ENCODE measurements at regions not wholly inside any gene's neighbourhood (a gene's known extent, or its start where the extent isn't known, plus 50 kb on each side); places are given as distances from the start of the nearest gene placed in this dataset.

GRCh38 chr2:104158191-104158590 lies 695.7 kb upstream of the POU3F3 start:
- no peak for DNase-seq (ENCODE audit: low read depth in 3 of 3)

GRCh38 chr2:104163611-104164130 lies 690.2 kb upstream of the POU3F3 start:
- no peak for DNase-seq (ENCODE audit: low read depth in 3 of 3)

- no peak for DNase-seq (ENCODE audit: low read depth in 3 of 3)
Measured at GRCh38 chr2:104164721-104165252, 689.1 kb upstream of the POU3F3 start.

- DNase-seq (ENCODE audit: low read depth in 3 of 3), result no peak
Measured at GRCh38 chr2:104177179-104177578, 676.7 kb upstream of the POU3F3 start.

- no peak for DNase-seq (ENCODE audit: low read depth in 3 of 3)
Measured at GRCh38 chr2:104179644-104180043, 674.3 kb upstream of the POU3F3 start.

- DNase-seq (ENCODE audit: low read depth in 3 of 3), result no peak
Measured at GRCh38 chr2:104200533-104201168, 653.3 kb upstream of the POU3F3 start.

- DNase-seq (ENCODE audit: low read depth in 3 of 3), result no peak
Measured at GRCh38 chr2:104213758-104214157, 640.2 kb upstream of the POU3F3 start.

- no peak for DNase-seq (ENCODE audit: low read depth in 3 of 3)
Measured at GRCh38 chr2:104215269-104216161, 638.4 kb upstream of the POU3F3 start.

- no peak for DNase-seq (ENCODE audit: low read depth in 3 of 3)
Measured at GRCh38 chr2:104233591-104233990, 620.3 kb upstream of the POU3F3 start.

- no peak for DNase-seq (ENCODE audit: low read depth in 3 of 3)
Measured at GRCh38 chr2:104236491-104236890, 617.4 kb upstream of the POU3F3 start.

GRCh38 chr2:104240984-104241383 lies 612.9 kb upstream of the POU3F3 start:
- no peak for DNase-seq (ENCODE audit: low read depth in 3 of 3)

GRCh38 chr2:104249629-104250028 lies 604.3 kb upstream of the POU3F3 start:
- no peak for DNase-seq (ENCODE audit: low read depth in 3 of 3)

- DNase-seq (ENCODE audit: low read depth in 3 of 3), result no peak
Measured at GRCh38 chr2:104250635-104251034, 603.3 kb upstream of the POU3F3 start.

- no peak for DNase-seq (ENCODE audit: low read depth in 3 of 3)
Measured at GRCh38 chr2:104254017-104254416, 599.9 kb upstream of the POU3F3 start.

GRCh38 chr2:104262714-104263113 lies 591.2 kb upstream of the POU3F3 start:
- no peak for DNase-seq (ENCODE audit: low read depth in 3 of 3)

GRCh38 chr2:104279646-104280045 lies 574.3 kb upstream of the POU3F3 start:
- DNase-seq (ENCODE audit: low read depth in 3 of 3), result no peak

- no peak for DNase-seq (ENCODE audit: low read depth in 3 of 3)
Measured at GRCh38 chr2:104280216-104280615, 573.7 kb upstream of the POU3F3 start.

GRCh38 chr2:104286841-104287240 lies 567.1 kb upstream of the POU3F3 start:
- no peak for DNase-seq (ENCODE audit: low read depth in 3 of 3)

GRCh38 chr2:104289651-104290565 lies 564.0 kb upstream of the POU3F3 start:
- no peak for DNase-seq (ENCODE audit: low read depth in 3 of 3)

GRCh38 chr2:104290566-104290891 lies 563.4 kb upstream of the POU3F3 start:
- no peak for DNase-seq (ENCODE audit: low read depth in 3 of 3)

GRCh38 chr2:104312684-104313083 lies 541.2 kb upstream of the POU3F3 start:
- no peak for DNase-seq (ENCODE audit: low read depth in 3 of 3)
